ENCODE measurements at regions not wholly inside any gene's neighbourhood (a gene's known extent, or its start where the extent isn't known, plus 50 kb on each side); places are given as distances from the start of the nearest gene placed in this dataset.

- TF ChIP-seq, protein P1, sequence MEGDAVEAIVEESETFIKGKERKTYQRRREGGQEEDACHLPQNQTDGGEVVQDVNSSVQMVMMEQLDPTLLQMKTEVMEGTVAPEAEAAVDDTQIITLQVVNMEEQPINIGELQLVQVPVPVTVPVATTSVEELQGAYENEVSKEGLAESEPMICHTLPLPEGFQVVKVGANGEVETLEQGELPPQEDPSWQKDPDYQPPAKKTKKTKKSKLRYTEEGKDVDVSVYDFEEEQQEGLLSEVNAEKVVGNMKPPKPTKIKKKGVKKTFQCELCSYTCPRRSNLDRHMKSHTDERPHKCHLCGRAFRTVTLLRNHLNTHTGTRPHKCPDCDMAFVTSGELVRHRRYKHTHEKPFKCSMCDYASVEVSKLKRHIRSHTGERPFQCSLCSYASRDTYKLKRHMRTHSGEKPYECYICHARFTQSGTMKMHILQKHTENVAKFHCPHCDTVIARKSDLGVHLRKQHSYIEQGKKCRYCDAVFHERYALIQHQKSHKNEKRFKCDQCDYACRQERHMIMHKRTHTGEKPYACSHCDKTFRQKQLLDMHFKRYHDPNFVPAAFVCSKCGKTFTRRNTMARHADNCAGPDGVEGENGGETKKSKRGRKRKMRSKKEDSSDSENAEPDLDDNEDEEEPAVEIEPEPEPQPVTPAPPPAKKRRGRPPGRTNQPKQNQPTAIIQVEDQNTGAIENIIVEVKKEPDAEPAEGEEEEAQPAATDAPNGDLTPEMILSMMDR (IDR thresholded peaks at IDR 0.05), result no peak
- no peak for TF ChIP-seq EZH2 (IDR thresholded peaks at IDR 0.05; ENCODE audit: borderline replicate concordance, insufficient read depth, low read depth, low read length, poor library complexity, severe bottlenecking)
These were observed 563.9 kb upstream of the ADARB2 start for GRCh38 chr10:2301227-2301626.

Measured in B cell (primary cell).